ENCODE measurements at regions not wholly inside any gene's neighbourhood (a gene's known extent, or its start where the extent isn't known, plus 50 kb on each side); places are given as distances from the start of the nearest gene placed in this dataset.

- TF ChIP-seq POLR2A (conservative IDR thresholded peaks at IDR 0.05) (no peak), HMGXB4 (CRISPR knock-in tag; IDR thresholded peaks at IDR 0.05) (no peak), ZFP1 (CRISPR knock-in tag; IDR thresholded peaks at IDR 0.05) (no peak), EP300 (IDR thresholded peaks at IDR 0.05; ENCODE audit: low read length) (no peak), TEAD2 (tag; IDR thresholded peaks at IDR 0.05) (no peak), ARID4B (CRISPR knock-in tag; IDR thresholded peaks at IDR 0.05) (no peak), MAZ (CRISPR knock-in tag; conservative IDR thresholded peaks at IDR 0.05 in 1 of 2, IDR thresholded peaks at IDR 0.05 in 1 of 2) (no peak), PCBP2 (IDR thresholded peaks at IDR 0.05; ENCODE audit: low read depth, low read length, poor library complexity, severe bottlenecking) (no peak), USF1 (CRISPR knock-in tag; IDR thresholded peaks at IDR 0.05) (no peak), CTCF (IDR thresholded peaks at IDR 0.05 in 2 of 3, conservative IDR thresholded peaks at IDR 0.05 in 1 of 3; ENCODE audit: insufficient read depth in 2 of 3, low read depth in 1 of 3, low read length in 3 of 3) (no peak), FOXK2 (conservative IDR thresholded peaks at IDR 0.05 in 1 of 2, IDR thresholded peaks at IDR 0.05 in 1 of 2; ENCODE audit: low read depth in 2 of 2) (no peak), GABPA (tag; conservative IDR thresholded peaks at IDR 0.05; ENCODE audit: low read depth) (no peak)
Measured at GRCh38 chr11:39971938-39972337, 1487.5 kb downstream of the LRRC4C start.
